MCF 10A (cell line): ENCODE measurements at regions not wholly inside any gene's neighbourhood (a gene's known extent, or its start where the extent isn't known, plus 50 kb on each side); places are given as distances from the start of the nearest gene placed in this dataset.

Experiments
- BruUV-seq: library from RNA; stranded (reverse); fragments of 400-500 nt; replicated peaks from 2 replicates; lab custom pipeline; 2021; lab: Mats Ljungman, UMichigan
- CTCF ChIA-PET: fragments of 300-600 bp; sonication (Branson Sonifier 250); formaldehyde crosslinking; extraction: SDS; loops from one replicate; lab custom pipeline; 2021; ENCODE audit warnings: antibody characterized with exemption, inconsistent platforms; lab: Yijun Ruan, JAX
- POLR2A ChIA-PET: fragments of 300-600, 350-650 bp; sonication (Branson Sonifier 250); formaldehyde crosslinking; extraction: SDS; loops from one replicate; lab custom pipeline; 2020; ENCODE audit warnings: antibody characterized with exemption, inconsistent platforms; lab: Yijun Ruan, JAX
- DNase-seq: peaks from one replicate; pipeline ENCODE4 v3.0.0-alpha.2; 2018; ENCODE audit not compliant: unreplicated experiment
- H3K27ac Mint-ChIP-seq: one replicate; pipeline ENCODE4 v1.8.0; 2022; ENCODE audit warnings: mild to moderate bottlenecking, low read depth, mixed read lengths; ENCODE audit not compliant: unreplicated experiment
- H3K27me3 Mint-ChIP-seq: one replicate; pipeline ENCODE4 v1.8.0; 2022; ENCODE audit warnings: mixed read lengths; ENCODE audit not compliant: insufficient read depth, unreplicated experiment
- H3K36me3 Mint-ChIP-seq: one replicate; pipeline ENCODE4 v1.8.0; 2022; ENCODE audit warnings: mild to moderate bottlenecking, moderate library complexity, mixed read lengths; ENCODE audit not compliant: insufficient read depth, unreplicated experiment
- H3K4me1 Mint-ChIP-seq: one replicate; pipeline ENCODE4 v1.8.0; 2022; ENCODE audit warnings: mixed read lengths; ENCODE audit not compliant: insufficient read depth, unreplicated experiment
- H3K4me3 Mint-ChIP-seq: one replicate; pipeline ENCODE4 v1.8.0; 2022; ENCODE audit warnings: mild to moderate bottlenecking, moderate library complexity, mixed read lengths; ENCODE audit not compliant: unreplicated experiment
- H3K9me3 Mint-ChIP-seq: one replicate; pipeline ENCODE4 v1.8.0; 2022; ENCODE audit warnings: mixed read lengths; ENCODE audit not compliant: unreplicated experiment
- intact Hi-C: fragments of 100-400 bp; cut with micrococcal nuclease; formaldehyde crosslinking; loops from 2 replicates; pipeline ENCODE4 v1.14.1; 2022
- TF ChIP-seq, protein P1 (sequence below): fragments of 200-600 bp; IDR thresholded peaks from one replicate; pipeline ENCODE4 v1.8.0; 2022; ENCODE audit warnings: antibody characterized with exemption, mild to moderate bottlenecking; ENCODE audit not compliant: unreplicated experiment

DNA sequence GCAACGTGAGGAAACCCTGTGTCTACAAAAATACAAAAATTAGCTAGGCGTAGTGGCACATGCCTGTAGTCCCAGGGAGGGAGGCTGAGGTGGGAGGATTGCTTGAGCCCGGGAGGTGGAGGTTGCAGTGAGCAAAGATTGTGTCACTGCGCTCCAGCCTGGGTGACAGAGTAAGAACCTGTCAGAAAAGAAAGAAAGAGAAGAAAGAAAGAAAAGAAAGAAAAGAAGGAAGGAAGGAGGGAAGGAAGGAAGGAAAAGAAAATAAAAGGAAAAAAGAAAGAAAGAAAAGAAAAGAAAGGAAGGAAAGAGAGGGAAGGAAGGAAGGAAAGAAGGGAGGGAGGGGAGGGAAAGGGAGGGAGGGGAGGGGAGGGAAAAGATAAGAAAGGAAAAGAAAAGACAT lies 89.9 kb upstream of the HPCAL1 start:
- peak overlapping the region; percentile 14 for H3K27ac Mint-ChIP-seq
- POLR2A ChIA-PET, result no interaction called here

DNA sequence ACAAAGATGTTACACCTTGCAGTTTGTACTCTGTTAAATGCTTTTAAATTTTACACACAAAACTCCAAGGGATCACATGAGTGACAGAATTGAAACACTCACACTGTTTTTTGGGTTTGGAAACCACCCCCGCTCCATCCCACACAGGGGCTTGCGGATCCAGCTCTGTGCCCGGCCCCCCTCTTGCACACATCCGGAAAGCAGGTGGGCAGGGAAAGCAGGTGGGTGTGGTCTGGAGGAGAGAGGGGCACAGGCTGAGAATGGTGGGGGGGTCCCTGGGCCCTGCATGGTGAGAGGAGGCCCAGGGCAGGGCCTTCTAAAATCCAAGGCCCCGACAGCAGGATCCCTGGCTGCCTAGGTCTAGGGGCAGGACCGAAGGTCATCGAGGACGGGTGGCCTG lies 88.5 kb upstream of the HPCAL1 start:
- H3K4me1 Mint-ChIP-seq, result no peaks in the 10 kb centered on the region
- DNase-seq, result no peak
- TF ChIP-seq, protein P1, sequence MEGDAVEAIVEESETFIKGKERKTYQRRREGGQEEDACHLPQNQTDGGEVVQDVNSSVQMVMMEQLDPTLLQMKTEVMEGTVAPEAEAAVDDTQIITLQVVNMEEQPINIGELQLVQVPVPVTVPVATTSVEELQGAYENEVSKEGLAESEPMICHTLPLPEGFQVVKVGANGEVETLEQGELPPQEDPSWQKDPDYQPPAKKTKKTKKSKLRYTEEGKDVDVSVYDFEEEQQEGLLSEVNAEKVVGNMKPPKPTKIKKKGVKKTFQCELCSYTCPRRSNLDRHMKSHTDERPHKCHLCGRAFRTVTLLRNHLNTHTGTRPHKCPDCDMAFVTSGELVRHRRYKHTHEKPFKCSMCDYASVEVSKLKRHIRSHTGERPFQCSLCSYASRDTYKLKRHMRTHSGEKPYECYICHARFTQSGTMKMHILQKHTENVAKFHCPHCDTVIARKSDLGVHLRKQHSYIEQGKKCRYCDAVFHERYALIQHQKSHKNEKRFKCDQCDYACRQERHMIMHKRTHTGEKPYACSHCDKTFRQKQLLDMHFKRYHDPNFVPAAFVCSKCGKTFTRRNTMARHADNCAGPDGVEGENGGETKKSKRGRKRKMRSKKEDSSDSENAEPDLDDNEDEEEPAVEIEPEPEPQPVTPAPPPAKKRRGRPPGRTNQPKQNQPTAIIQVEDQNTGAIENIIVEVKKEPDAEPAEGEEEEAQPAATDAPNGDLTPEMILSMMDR, result no peak
- ChIA-PET CTCF (interaction anchor here (0.6 kb wide), 1 partner anchor 67 kb away, joined by 3 read pairs; no protein-coding TSS in a partner anchor), POLR2A (no interaction called here)
- H3K36me3 Mint-ChIP-seq, result peaks cover 5% of the 10 kb centered on the region
- no peaks in the 10 kb centered on the region for H3K27me3 Mint-ChIP-seq
- H3K9me3 Mint-ChIP-seq, result no peaks in the 10 kb centered on the region
- H3K4me3 Mint-ChIP-seq, result no peak overlapping the region
- no peak overlapping the region for H3K27ac Mint-ChIP-seq
- no TSS peak for BruUV-seq
- intact Hi-C loops, result no loop called here

More for the DNA sequence above, 89.9 kb upstream of the HPCAL1 start:
- no peak overlapping the region for H3K4me3 Mint-ChIP-seq
- H3K9me3 Mint-ChIP-seq, result no peaks in the 10 kb centered on the region
- CTCF ChIA-PET, result no interaction called here
- intact Hi-C loops, result no loop called here
- H3K27me3 Mint-ChIP-seq, result peaks cover 3% of the 10 kb centered on the region
- no peak for DNase-seq
- TF ChIP-seq, protein P1, result no peak
- peaks cover 5% of the 10 kb centered on the region for H3K36me3 Mint-ChIP-seq
- H3K4me1 Mint-ChIP-seq, result no peaks in the 10 kb centered on the region
- BruUV-seq, result no TSS peak

DNA sequence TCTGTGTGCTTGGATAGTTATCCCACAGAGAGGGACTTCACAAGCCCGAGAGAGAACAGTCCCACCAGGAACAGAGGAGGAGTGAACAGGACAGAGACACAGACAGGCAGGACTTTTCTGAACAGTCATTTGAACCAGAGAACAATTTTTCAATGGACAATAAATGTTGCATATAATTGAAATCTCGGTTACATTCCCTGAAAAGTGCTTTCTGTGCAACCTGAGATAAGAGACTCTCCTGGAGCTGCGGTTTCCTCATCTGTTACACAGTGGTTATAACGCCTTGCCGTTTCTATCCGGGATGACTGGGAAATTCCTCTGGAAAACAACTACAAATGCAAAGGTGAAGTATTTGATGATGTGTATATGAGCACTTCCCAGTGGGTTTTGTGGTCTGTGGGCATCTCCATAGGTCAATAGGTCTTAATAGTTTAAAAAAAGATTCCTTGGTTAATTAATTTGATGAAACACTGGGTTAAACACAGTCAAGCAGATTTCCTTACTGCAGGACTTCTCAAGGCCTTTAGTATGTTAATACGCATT lies 87.2 kb upstream of the HPCAL1 start:
- BruUV-seq, result no TSS peak
- TF ChIP-seq, protein P1, result no peak
- no peaks in the 10 kb centered on the region for H3K4me1 Mint-ChIP-seq
- H3K4me3 Mint-ChIP-seq, result no peak overlapping the region
- no peak overlapping the region for H3K27ac Mint-ChIP-seq
- CTCF ChIA-PET, result no interaction called here
- H3K36me3 Mint-ChIP-seq, result peaks cover 5% of the 10 kb centered on the region
- H3K27me3 Mint-ChIP-seq, result no peaks in the 10 kb centered on the region
- no peak for DNase-seq
- intact Hi-C loops, result no loop called here
- POLR2A ChIA-PET, result no interaction called here
- H3K9me3 Mint-ChIP-seq, result no peaks in the 10 kb centered on the region

GRCh38 chr2:10216677-10217488 lies 85.8 kb upstream of the HPCAL1 start:
- Mint-ChIP-seq H3K27ac (no peak overlapping the region), H3K4me3 (no peak overlapping the region), H3K27me3 (no peaks in the 10 kb centered on the region), H3K4me1 (no peaks in the 10 kb centered on the region), H3K9me3 (no peaks in the 10 kb centered on the region), H3K36me3 (peaks cover 5% of the 10 kb centered on the region)
- no peak for DNase-seq
- POLR2A ChIA-PET, result no interaction called here
- CTCF ChIA-PET, result no interaction called here
- BruUV-seq, result no TSS peak
- TF ChIP-seq, protein P1, result no peak
- intact Hi-C loops, result no loop called here
